Type B pancreatic cell (in vitro differentiated cells): ENCODE measurements at regions not wholly inside any gene's neighbourhood (a gene's known extent, or its start where the extent isn't known, plus 50 kb on each side); places are given as distances from the start of the nearest gene placed in this dataset.

ENCODE experiments used
- DNase-seq: peaks from one replicate; pipeline ENCODE4 v3.0.0; 2021; ENCODE audit warnings: mixed read lengths; ENCODE audit not compliant: unreplicated experiment; ENCODE audit errors: extremely low spot score
- H3K27ac Mint-ChIP-seq: 2 replicates; pipeline ENCODE4 v1.8.0; 2021; ENCODE audit warnings: mild to moderate bottlenecking, mixed read lengths
- H3K27me3 Mint-ChIP-seq: 2 replicates; pipeline ENCODE4 v1.8.0; 2021; ENCODE audit warnings: mixed read lengths
- H3K36me3 Mint-ChIP-seq: 2 replicates; pipeline ENCODE4 v1.8.0; 2021; ENCODE audit warnings: mixed read lengths
- H3K4me1 Mint-ChIP-seq: one replicate; pipeline ENCODE4 v1.8.0; 2021; ENCODE audit warnings: mixed read lengths; ENCODE audit not compliant: unreplicated experiment
- H3K4me3 Mint-ChIP-seq: 2 replicates; pipeline ENCODE4 v1.8.0; 2021; ENCODE audit warnings: mild to moderate bottlenecking, mixed read lengths
- H3K9me3 Mint-ChIP-seq: 2 replicates; pipeline ENCODE4 v1.8.0; 2021; ENCODE audit warnings: mixed read lengths
- TF ChIP-seq, protein P1 (sequence below): fragments of 200-600 bp; sonication (generic); conservative IDR thresholded peaks from 2 replicates; pipeline ENCODE4 v1.5.0; 2021; ENCODE audit warnings: antibody characterized with exemption, mild to moderate bottlenecking

DNA sequence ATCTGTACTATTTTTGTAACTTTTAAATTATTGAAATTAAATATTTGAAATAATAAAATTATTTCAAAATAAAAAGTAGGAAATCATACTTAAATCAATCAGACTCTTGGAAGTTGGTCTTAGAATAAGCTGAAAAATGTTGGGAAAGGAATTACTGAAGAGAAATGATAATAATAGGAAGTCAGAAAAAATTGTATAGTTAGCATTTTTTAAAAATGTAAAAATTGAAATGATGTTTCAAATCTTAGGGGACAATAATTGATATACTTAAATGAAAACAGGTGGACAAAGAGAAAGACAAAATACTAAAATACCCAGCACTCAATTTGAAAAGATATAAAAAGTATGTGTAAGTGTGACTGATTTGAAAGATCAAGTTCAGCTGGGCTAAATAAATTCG lies 186.1 kb downstream of the BMP2 start:
- Mint-ChIP-seq H3K27ac (no peak overlapping the region), H3K4me3 (no peak overlapping the region), H3K4me1 (peaks cover 3% of the 10 kb centered on the region), H3K9me3 (no peaks in the 10 kb centered on the region), H3K36me3 (no peaks in the 10 kb centered on the region), H3K27me3 (no peaks in the 10 kb centered on the region)
- DNase-seq = no peak
- TF ChIP-seq, protein P1, sequence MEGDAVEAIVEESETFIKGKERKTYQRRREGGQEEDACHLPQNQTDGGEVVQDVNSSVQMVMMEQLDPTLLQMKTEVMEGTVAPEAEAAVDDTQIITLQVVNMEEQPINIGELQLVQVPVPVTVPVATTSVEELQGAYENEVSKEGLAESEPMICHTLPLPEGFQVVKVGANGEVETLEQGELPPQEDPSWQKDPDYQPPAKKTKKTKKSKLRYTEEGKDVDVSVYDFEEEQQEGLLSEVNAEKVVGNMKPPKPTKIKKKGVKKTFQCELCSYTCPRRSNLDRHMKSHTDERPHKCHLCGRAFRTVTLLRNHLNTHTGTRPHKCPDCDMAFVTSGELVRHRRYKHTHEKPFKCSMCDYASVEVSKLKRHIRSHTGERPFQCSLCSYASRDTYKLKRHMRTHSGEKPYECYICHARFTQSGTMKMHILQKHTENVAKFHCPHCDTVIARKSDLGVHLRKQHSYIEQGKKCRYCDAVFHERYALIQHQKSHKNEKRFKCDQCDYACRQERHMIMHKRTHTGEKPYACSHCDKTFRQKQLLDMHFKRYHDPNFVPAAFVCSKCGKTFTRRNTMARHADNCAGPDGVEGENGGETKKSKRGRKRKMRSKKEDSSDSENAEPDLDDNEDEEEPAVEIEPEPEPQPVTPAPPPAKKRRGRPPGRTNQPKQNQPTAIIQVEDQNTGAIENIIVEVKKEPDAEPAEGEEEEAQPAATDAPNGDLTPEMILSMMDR = no peak

DNA sequence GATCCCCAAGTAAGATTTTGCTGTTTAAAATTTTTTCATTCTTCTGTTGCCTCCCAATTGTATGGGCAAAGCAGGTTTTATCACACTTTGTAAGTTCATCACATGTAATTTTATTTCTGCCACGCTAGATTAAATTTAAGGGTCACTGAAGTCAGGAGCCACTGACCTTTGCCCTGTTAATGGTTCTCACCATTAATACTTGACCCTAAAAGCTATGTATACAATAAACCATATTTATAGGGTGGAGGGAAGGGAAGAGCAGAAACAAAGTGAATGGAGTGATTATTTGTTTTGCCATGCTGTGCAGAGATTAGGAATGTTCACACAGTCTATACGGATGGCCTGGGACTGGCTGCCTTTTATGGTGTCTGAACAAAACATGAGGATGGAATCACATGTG lies 186.7 kb downstream of the BMP2 start:
- H3K27me3 Mint-ChIP-seq = no peaks in the 10 kb centered on the region
- no peak overlapping the region for H3K27ac Mint-ChIP-seq
- TF ChIP-seq, protein P1 = no peak

DNA sequence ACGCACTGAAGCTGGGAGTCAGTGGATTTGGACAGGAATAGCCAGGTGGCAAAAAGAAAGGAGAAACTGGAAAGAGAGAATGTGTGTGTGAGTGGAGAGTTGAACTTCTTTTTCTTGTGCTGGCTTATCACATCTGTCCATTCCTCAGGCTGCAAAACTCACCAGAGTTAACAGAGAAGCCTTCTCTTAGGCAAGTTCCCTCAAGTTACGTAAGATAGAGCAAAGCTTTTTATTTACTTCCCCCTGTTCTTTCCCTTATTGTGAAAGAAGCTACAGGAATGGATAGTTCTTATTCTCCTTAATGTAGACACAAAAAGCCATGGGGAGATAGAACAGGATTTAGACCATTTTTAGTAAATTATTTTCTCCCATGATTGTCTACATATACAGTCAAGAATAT lies 188.6 kb downstream of the BMP2 start:
- H3K36me3 Mint-ChIP-seq = no peaks in the 10 kb centered on the region
- H3K27me3 Mint-ChIP-seq = no peaks in the 10 kb centered on the region
- peaks cover 3% of the 10 kb centered on the region for H3K4me1 Mint-ChIP-seq
- H3K9me3 Mint-ChIP-seq = peaks cover 6% of the 10 kb centered on the region
- no peak overlapping the region for H3K4me3 Mint-ChIP-seq
- no peak for DNase-seq
- H3K27ac Mint-ChIP-seq = no peak overlapping the region
- TF ChIP-seq, protein P1 = no peak

More for the DNA sequence above, 186.7 kb downstream of the BMP2 start:
- Mint-ChIP-seq H3K9me3 (no peaks in the 10 kb centered on the region), H3K36me3 (no peaks in the 10 kb centered on the region), H3K4me1 (peaks cover 3% of the 10 kb centered on the region), H3K4me3 (no peak overlapping the region)
- no peak for DNase-seq

DNA sequence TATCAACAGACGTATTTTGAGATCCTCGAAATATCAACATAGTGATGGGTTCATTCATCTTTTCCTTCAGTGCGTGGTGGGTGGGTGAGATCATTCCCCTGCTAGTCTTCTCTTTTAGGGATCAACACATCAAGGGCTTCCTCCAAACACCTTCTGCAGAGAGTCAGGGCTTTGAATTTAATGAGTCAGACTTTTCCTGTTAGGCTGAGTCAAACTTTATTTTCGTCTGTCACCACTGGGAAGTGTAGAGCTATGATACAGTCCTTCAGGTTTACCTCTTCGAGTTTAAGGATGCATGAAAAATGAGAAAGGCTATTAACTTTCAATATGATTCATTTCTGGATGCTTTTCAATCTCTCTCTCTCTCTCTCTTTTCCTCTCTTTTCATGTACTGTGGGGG lies 189.1 kb downstream of the BMP2 start:
- TF ChIP-seq, protein P1 = no peak
- Mint-ChIP-seq H3K27me3 (no peaks in the 10 kb centered on the region), H3K4me3 (no peak overlapping the region), H3K9me3 (peaks cover 6% of the 10 kb centered on the region), H3K36me3 (no peaks in the 10 kb centered on the region), H3K4me1 (peaks cover 3% of the 10 kb centered on the region), H3K27ac (no peak overlapping the region)
- no peak for DNase-seq

DNA sequence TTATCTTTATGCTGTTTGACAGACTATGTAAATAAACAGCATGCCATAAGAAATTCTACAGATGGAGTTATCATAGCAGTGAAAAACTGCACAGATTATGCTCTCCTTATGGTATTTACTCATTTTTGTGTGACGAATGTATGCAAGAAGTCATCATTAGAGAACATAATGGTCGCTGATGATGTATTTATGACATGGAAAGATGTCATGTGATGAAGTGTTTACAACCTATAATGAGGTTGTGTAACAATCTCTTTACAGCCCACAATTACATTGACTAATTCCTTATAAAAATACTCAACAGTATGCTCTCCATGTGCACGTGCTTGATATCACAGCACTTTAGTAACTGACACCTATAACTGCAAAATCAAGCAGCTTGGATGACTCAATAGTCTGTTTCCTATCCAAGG lies 192.4 kb downstream of the BMP2 start:
- H3K27me3 Mint-ChIP-seq = no peaks in the 10 kb centered on the region
- TF ChIP-seq, protein P1 = no peak
- H3K27ac Mint-ChIP-seq = no peak overlapping the region
- H3K4me1 Mint-ChIP-seq = peaks cover 2% of the 10 kb centered on the region
- DNase-seq = no peak
- no peak overlapping the region for H3K4me3 Mint-ChIP-seq
- peaks cover 6% of the 10 kb centered on the region for H3K9me3 Mint-ChIP-seq
- no peaks in the 10 kb centered on the region for H3K36me3 Mint-ChIP-seq

DNA sequence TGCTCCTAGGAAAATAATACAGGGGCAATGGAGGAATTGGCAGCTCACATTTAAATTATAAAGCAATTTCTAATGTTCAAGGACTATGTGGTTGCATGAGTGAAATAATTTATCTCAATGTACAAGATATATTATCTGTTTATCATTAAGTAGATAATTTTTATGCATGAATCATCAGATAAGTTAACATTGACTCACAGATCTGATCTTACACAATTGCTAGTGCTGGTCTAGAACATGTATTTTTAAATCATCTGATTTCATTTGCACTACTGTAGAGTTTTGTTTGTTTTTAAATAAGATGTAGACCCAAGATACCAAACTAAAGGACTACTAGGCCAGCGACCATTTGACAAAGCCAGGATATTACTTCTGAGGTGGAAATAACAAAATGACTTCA lies 199.2 kb downstream of the BMP2 start:
- Mint-ChIP-seq H3K27ac (no peak overlapping the region), H3K4me1 (no peaks in the 10 kb centered on the region), H3K4me3 (no peak overlapping the region), H3K27me3 (no peaks in the 10 kb centered on the region), H3K9me3 (no peaks in the 10 kb centered on the region), H3K36me3 (no peaks in the 10 kb centered on the region)
- no peak for DNase-seq
- TF ChIP-seq, protein P1 = no peak
